ENCODE measurements at regions not wholly inside any gene's neighbourhood (a gene's known extent, or its start where the extent isn't known, plus 50 kb on each side); places are given as distances from the start of the nearest gene placed in this dataset.
"Not testable (repeated sequence)": the region's sequence is repeated elsewhere in the genome, so short reads cannot be mapped to it uniquely, and the experiment has no call there.

GRCh38 chr2:121052521-121052920 lies 232.5 kb downstream of the TFCP2L1 start:
- no peak for DNase-seq (ENCODE audit: low spot score)

GRCh38 chr2:121055088-121055487 lies 229.9 kb downstream of the TFCP2L1 start:
- DNase-seq (ENCODE audit: low spot score): no peak

GRCh38 chr2:121055501-121055900 lies 229.5 kb downstream of the TFCP2L1 start:
- DNase-seq (ENCODE audit: low spot score): no peak

GRCh38 chr2:121058852-121059558 lies 226.0 kb downstream of the TFCP2L1 start:
- DNase-seq (ENCODE audit: low spot score): no peak

GRCh38 chr2:121059651-121060649 lies 225.1 kb downstream of the TFCP2L1 start:
- DNase-seq (ENCODE audit: low spot score): no peak

GRCh38 chr2:121061633-121062032 lies 223.4 kb downstream of the TFCP2L1 start:
- no peak for DNase-seq (ENCODE audit: low spot score)

- DNase-seq (ENCODE audit: low spot score): no peak
Observed at GRCh38 chr2:121063471-121063870, 221.5 kb downstream of the TFCP2L1 start.

- no peak for DNase-seq (ENCODE audit: low spot score)
Observed at GRCh38 chr2:121064186-121064585, 220.8 kb downstream of the TFCP2L1 start.

- DNase-seq (ENCODE audit: low spot score): no peak
Observed at GRCh38 chr2:121065239-121065638, 219.8 kb downstream of the TFCP2L1 start.

- DNase-seq (ENCODE audit: low spot score): no peak
Observed at GRCh38 chr2:121066526-121066925, 218.5 kb downstream of the TFCP2L1 start.

GRCh38 chr2:121068851-121069250 lies 216.2 kb downstream of the TFCP2L1 start:
- no peak for DNase-seq (ENCODE audit: low spot score)

- DNase-seq (ENCODE audit: low spot score): no peak
Observed at GRCh38 chr2:121069434-121069969, 215.5 kb downstream of the TFCP2L1 start.

GRCh38 chr2:121070061-121070460 lies 214.9 kb downstream of the TFCP2L1 start:
- not testable (repeated sequence) for DNase-seq (ENCODE audit: low spot score)

GRCh38 chr2:121071034-121071504 lies 213.9 kb downstream of the TFCP2L1 start:
- DNase-seq (ENCODE audit: low spot score): peak; percentile 53

GRCh38 chr2:121072784-121073183 lies 212.2 kb downstream of the TFCP2L1 start:
- no peak for DNase-seq (ENCODE audit: low spot score)

GRCh38 chr2:121073320-121074210 lies 211.4 kb downstream of the TFCP2L1 start:
- no peak for DNase-seq (ENCODE audit: low spot score)

GRCh38 chr2:121074293-121074932 lies 210.6 kb downstream of the TFCP2L1 start:
- no peak for DNase-seq (ENCODE audit: low spot score)

GRCh38 chr2:121075006-121075551 lies 209.9 kb downstream of the TFCP2L1 start:
- DNase-seq (ENCODE audit: low spot score): peak; percentile 52

- no peak for DNase-seq (ENCODE audit: low spot score)
Observed at GRCh38 chr2:121075641-121076497, 209.1 kb downstream of the TFCP2L1 start.

GRCh38 chr2:121076498-121076820 lies 208.5 kb downstream of the TFCP2L1 start:
- no peak for DNase-seq (ENCODE audit: low spot score)
